ENCODE measurements at regions not wholly inside any gene's neighbourhood (a gene's known extent, or its start where the extent isn't known, plus 50 kb on each side); places are given as distances from the start of the nearest gene placed in this dataset.

GRCh38 chr18:75727456-75727855, 300.0 kb upstream of the SMIM21 start:
- TF ChIP-seq HOXB6 (CRISPR knock-in tag; IDR thresholded peaks at IDR 0.05; ENCODE audit: borderline replicate concordance) (no peak), TSHZ1 (CRISPR knock-in tag; IDR thresholded peaks at IDR 0.05) (no peak), SRSF1 (IDR thresholded peaks at IDR 0.05; ENCODE audit: low read depth, low read length) (no peak), TCF7L2 (IDR thresholded peaks at IDR 0.05; ENCODE audit: low read depth, low read length) (no peak), CREB5 (CRISPR knock-in tag; IDR thresholded peaks at IDR 0.05) (no peak), RBBP5 (IDR thresholded peaks at IDR 0.05; ENCODE audit: borderline replicate concordance, insufficient read depth, low read length, poor library complexity, severe bottlenecking) (no peak), RBM14 (IDR thresholded peaks at IDR 0.05; ENCODE audit: borderline replicate concordance, insufficient read depth, low read depth, low read length) (no peak), ELF1 (tag; IDR thresholded peaks at IDR 0.05) (no peak), KAT8 (IDR thresholded peaks at IDR 0.05; ENCODE audit: low read depth) (no peak), POLR2A (conservative IDR thresholded peaks at IDR 0.05) (no peak), NR3C1 (CRISPR knock-in tag; IDR thresholded peaks at IDR 0.05) (no peak)

All from K562 (cell line).